H1 (cell line): ENCODE measurements at regions not wholly inside any gene's neighbourhood (a gene's known extent, or its start where the extent isn't known, plus 50 kb on each side); places are given as distances from the start of the nearest gene placed in this dataset.

Source experiments
- ATF2 ChIP-seq: IDR thresholded peaks from 2 replicates; pipeline ENCODE4 v1.6.1; 2012; ENCODE audit warnings: low read length, inconsistent platforms
- CREB1 ChIP-seq: IDR thresholded peaks from 2 replicates; pipeline ENCODE4 v1.6.1; 2012; ENCODE audit warnings: inconsistent platforms
- KDM1A ChIP-seq: fragments of 200-600, 300-600 bp; sonication (generic); IDR thresholded peaks from 2 replicates; pipeline ENCODE4 v1.7.1; 2016; ENCODE audit warnings: mild to moderate bottlenecking, low read length, borderline replicate concordance
- NANOG ChIP-seq: IDR thresholded peaks from 2 replicates; pipeline ENCODE4 v1.6.1; 2011; ENCODE audit warnings: low read length, low read depth, mild to moderate bottlenecking, inconsistent platforms; ENCODE audit not compliant: insufficient read depth, poor library complexity, severe bottlenecking

GRCh38 chr9:3597792-3598191, 72.0 kb upstream of the RFX3 start (continued):
- no peak for TF ChIP-seq ATF2
- TF ChIP-seq KDM1A = no peak
- no peak for TF ChIP-seq CREB1
- no peak for TF ChIP-seq NANOG
